22Rv1 (cell line): ENCODE measurements at regions not wholly inside any gene's neighbourhood (a gene's known extent, or its start where the extent isn't known, plus 50 kb on each side); places are given as distances from the start of the nearest gene placed in this dataset.

ENCODE experiments used
- H3K27ac ChIP-seq: fragments of 450-650 bp; 2 replicates; pipeline ENCODE4 v1.5.1; 2017
- ZFX ChIP-seq: fragments of 450-650 bp; IDR thresholded peaks from 2 replicates; pipeline ENCODE4 v1.6.1; 2017; ENCODE audit warnings: antibody characterized with exemption, borderline replicate concordance
- TF ChIP-seq, protein P1 (sequence below): fragments of 450-650 bp; IDR thresholded peaks from 2 replicates; pipeline ENCODE4 v1.5.1; 2017; ENCODE audit warnings: mild to moderate bottlenecking

DNA sequence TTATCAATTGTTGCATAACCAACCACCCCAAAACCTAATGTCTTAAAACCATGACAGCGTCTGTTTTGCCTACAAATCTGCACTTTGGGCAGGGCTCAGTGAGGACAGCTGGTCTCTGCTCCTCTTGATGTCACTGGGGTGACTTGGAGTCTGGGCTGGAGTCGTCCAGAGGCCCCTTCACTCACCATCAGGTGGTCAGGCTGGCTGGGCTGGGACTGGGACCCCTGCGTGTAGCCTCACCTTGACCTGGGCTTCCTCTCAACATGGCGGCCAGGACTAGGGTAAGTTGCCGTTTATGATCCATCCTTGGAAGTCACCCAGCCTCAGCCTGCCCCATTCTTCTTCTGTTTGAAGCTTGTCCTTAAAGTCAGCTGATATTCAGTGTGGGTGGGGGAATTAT is 116.8 kb upstream of the NKX1-1 start:
- no peak overlapping the region for H3K27ac ChIP-seq
- no peak for TF ChIP-seq ZFX
- TF ChIP-seq, protein P1, sequence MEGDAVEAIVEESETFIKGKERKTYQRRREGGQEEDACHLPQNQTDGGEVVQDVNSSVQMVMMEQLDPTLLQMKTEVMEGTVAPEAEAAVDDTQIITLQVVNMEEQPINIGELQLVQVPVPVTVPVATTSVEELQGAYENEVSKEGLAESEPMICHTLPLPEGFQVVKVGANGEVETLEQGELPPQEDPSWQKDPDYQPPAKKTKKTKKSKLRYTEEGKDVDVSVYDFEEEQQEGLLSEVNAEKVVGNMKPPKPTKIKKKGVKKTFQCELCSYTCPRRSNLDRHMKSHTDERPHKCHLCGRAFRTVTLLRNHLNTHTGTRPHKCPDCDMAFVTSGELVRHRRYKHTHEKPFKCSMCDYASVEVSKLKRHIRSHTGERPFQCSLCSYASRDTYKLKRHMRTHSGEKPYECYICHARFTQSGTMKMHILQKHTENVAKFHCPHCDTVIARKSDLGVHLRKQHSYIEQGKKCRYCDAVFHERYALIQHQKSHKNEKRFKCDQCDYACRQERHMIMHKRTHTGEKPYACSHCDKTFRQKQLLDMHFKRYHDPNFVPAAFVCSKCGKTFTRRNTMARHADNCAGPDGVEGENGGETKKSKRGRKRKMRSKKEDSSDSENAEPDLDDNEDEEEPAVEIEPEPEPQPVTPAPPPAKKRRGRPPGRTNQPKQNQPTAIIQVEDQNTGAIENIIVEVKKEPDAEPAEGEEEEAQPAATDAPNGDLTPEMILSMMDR = no peak

DNA sequence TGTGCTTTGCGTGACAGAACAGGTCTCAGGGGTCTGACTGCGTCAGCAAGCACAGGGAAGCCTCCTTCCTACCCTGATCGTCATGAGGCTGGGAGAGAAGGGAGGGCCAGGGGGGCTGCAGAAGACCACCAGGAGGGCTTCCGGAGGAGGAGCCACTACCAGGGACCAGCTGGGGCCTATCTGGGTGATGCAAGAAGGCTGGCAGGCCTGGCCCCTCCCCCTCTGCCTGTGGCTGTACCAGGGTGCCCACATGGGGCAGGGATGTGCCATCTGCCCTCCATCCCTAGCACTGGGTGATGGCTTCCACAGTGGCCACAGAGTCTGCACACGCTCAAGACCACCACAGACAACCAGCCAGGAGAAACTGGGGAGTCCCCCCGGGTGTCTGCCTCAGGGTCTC is 116.4 kb upstream of the NKX1-1 start:
- TF ChIP-seq, protein P1 = no peak
- no peak for TF ChIP-seq ZFX
- no peak overlapping the region for H3K27ac ChIP-seq

DNA sequence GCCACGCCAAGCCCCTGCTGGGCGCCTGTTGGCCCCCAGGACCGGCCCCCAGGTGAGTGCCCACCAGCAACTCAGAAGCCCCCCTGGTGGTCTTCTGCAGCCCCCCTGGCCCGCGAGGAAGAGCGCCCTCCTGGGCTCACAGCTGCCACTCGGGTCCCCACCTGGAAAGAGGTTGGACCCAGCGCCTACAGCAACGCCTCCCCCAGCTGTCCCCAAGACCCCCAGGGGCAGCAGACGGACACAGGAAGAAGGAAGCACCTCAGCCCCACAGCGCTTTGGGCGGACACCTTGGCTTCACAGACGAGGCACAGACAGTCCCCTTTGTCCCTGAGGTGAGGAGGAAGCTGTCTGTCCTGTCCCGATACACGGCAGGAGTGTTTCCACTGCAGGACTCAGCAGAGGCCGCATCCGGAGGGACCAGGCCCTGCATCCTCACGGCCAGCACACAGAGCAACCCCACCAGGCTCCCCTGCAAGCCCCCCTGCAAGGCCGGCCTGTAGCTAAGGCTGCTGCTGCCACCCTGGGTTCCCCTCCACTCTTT is 115.6 kb upstream of the NKX1-1 start:
- TF ChIP-seq ZFX = no peak
- TF ChIP-seq, protein P1 = no peak

DNA sequence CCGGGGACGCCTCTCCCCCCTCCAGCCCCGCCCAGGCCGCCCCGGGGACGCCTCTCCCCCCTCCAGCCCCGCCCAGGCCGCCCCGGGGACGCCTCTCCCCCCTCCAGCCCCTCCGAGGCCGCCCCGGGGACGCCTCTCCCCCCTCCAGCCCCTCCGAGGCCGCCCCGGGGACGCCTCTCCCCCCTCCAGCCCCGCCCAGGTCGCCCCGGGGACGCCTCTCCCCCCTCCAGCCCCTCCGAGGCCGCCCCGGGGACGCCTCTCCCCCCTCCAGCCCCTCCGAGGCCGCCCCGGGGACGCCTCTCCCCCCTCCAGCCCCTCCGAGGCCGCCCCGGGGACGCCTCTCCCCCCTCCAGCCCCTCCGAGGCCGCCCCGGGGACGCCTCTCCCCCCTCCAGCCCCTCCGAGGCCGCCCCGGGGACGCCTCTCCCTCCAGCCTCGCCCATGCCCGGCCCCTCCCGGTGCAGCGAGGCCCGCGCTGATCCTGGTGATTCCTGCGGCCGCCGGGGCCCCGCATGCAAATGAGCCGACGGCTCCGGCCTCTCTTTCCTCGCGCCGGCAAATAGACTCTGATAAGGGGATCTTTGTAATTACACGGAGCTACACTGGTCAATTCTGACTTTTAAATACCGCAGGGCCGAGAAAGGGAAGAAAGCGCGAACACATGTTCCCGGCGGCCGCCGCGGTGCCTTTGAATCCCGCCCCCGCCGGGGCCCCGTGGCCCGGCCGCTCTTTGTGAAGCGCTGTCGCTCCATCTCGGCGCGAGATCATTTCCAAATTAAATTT is 114.7 kb upstream of the NKX1-1 start:
- H3K27ac ChIP-seq = 0 out of 2 replicates have a peak overlapping the region, but pooled peaks have one; percentile 38

More for the DNA sequence above, 115.6 kb upstream of the NKX1-1 start:
- H3K27ac ChIP-seq = no peak overlapping the region

DNA sequence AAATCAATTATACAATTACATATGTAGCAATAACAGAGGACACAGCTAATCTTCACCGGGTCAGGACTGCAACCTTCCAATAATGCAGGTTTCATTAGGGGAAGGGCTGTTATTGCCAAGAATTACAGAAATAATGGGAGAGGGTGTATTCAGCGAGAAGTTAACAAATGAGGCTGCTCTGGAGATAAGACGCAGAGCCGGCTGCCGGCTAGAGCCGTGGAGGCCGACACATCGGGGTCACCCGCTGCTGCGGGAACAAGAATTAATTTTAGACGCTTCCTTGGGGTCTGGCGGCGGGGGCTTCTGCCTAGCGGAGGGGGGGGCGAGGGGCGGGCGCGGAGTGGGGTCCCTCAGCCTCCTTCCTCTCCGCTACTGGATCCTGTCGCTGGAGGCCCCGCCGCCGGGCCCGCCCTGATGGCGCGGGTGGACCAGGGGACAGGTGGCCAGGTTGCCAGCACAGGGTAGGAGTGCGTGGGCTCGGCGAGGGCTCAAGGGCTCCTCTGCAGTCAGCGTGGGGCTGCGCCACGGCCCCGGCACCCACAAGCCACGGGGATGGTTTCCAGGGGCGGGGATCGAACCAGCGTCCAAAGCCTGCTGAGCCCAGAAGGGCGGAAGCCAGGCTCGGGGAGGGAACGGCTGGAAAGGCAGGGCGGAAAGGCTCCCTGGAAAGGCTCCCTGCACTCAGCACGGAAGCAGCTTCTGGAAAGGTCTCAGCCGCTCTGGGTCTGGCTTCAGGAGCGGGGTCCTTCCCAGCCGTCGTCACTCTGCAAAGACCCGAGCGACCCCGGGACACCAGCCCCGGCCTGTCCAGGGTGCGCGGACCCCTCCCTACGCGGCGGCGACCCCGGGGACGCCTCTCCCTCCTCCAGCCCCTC is 113.8 kb upstream of the NKX1-1 start:
- no peak overlapping the region for H3K27ac ChIP-seq
- TF ChIP-seq ZFX = no peak
- TF ChIP-seq, protein P1 = no peak

DNA sequence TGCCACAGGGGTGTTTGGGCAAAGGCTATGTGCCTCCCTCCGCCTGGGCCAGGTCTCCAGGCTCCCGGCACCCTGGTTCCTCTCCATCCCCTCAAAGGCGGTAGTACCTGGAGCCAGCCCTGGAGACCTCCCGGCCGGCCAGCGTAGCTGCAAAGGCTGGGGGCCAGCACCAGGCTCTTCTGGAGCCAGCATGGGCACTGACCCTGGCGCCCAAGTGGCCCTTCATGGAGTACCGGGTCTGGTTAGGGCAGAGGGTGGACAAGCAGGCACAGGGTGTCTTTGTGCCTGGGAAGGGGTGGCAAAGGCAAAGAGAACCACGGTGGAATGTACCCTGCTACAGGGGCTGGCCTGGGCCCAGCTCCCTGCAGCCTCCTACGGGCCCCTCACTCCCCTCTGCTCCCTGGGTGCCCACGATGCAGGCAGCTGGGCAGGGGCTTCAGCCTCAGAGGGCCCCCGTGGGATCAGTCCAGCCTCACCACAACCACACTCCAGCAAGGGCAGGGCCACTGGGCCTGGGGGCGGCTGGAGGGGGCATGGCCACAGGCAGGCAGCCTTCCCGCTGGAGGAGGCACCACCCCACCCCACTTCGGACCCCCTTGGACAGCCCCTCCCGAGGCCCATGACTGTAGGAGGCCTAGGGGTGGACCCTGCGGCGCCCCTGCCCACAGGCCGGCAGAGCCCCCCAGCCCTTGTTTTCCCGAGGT is 112.9 kb upstream of the NKX1-1 start:
- H3K27ac ChIP-seq = no peak overlapping the region
- TF ChIP-seq, protein P1 = no peak
- TF ChIP-seq ZFX = no peak
